Caki2 (cell line): ENCODE measurements at regions not wholly inside any gene's neighbourhood (a gene's known extent, or its start where the extent isn't known, plus 50 kb on each side); places are given as distances from the start of the nearest gene placed in this dataset.
"Not testable (repeated sequence)": the region's sequence is repeated elsewhere in the genome, so short reads cannot be mapped to it uniquely, and the experiment has no call there.

Experiments used
- DNase-seq: peaks from one replicate; pipeline ENCODE4 v3.0.0-alpha.2; 2015; ENCODE audit warnings: low read depth
- in situ Hi-C: cut with HindIII; loops from 2 replicates; pipeline ENCODE4 v1.10.0; 2016; ENCODE audit warnings: low sequenced_read_pairs, low pct_unique_long_range_greater_than_20kb, mixed read lengths

DNA sequence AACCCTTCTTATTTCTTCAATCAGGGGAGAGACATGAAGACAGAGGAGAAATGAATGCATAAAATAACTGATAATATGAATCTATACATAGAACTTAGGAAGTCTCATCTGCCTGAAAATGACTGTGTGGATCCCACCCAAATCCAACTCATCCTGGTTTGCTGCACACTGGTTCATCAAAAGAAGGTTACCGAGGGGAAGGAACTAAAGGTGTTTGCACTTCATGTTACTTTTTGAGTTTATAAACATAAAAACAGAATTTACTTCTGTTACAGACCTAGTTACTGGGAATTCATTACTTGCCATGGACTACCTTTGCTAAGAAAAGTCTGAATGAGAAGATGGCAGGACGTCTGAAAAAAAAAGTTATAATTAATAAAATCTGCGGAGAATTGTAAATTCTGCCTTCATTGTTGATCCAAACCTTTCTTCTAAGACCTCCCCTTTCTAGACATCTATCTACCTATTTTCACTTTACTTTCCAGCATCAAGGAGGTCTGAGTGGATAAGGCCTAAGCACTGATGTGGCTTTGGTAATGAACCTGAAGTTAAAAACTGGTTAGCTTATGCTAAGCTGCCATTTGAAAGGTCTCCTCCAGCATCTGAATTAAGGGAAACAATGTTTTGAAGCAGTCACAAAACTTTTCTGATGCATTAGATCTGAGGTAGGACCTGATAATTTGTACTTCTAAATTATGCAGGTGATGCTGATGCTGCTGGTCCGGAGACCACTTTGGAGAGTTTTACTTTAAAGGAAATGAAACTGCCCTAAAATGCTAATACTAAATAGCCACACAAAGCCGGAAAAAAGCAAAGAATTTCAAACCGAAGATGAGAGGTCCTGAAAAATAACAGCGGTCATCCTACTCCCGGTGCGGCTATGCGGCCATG lies 84.0 kb downstream of the HFE start:
- in situ Hi-C loops = no loop called here
- no peak for DNase-seq

DNA sequence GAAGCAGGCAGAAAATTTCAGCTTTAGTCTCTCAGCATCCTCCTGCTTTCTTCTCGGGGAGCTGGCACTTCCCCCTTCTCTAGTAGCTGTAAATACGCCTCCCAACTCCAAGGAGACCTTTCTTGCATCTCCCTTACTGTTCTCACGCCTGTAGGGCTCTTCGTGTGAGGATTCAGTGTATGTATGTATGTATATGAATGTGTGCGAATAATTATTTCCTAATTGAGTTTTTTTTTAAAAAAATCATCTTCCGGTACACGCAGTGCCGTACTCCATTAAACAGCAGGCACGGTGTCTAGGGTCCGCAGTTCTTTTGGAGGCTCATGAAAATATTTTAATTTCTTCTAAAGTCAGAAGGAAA lies 85.4 kb downstream of the HFE start:
- in situ Hi-C loops = no loop called here
- peak; percentile 77 for DNase-seq

DNA sequence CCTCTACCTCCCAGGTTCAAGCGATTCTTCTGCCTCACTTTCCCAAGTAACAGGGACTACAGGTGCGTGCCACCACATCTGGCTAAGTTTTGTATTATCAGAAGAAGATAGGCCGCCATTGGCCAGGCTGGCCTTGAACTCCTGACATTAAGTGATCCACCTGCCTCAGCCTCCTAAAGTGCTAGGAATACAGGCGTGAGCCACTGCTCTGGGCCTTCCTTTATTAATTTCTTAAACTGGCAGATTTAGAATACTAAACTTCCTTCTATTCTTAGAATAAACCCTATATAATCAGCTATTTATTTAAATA lies 86.6 kb downstream of the HFE start:
- no peak for DNase-seq
- in situ Hi-C loops = no loop called here

DNA sequence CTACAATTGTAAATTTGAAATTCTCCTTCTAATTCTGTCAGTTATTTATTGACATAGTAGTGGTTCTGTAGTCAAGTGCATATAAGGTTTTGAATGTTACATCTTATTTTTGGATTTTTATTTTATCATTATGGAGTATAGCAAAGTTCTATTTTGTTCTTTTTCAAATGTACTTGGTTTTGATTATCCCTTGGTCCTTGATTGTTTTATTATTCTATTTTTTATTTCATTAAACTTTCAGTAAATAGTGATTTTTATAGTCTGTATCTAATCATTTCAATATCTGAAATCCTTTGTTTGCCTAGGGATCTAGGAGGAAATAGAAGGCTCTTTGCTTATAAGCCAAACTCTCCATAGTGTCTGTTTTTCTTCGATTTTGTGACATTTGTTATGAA lies 87.8 kb downstream of the HFE start:
- in situ Hi-C loops = no loop called here
- no peak for DNase-seq

- in situ Hi-C loops = no loop called here
- DNase-seq = peak; percentile 65
Observed at GRCh38 chr6:26175428-26176181, 88.4 kb downstream of the HFE start.

DNA sequence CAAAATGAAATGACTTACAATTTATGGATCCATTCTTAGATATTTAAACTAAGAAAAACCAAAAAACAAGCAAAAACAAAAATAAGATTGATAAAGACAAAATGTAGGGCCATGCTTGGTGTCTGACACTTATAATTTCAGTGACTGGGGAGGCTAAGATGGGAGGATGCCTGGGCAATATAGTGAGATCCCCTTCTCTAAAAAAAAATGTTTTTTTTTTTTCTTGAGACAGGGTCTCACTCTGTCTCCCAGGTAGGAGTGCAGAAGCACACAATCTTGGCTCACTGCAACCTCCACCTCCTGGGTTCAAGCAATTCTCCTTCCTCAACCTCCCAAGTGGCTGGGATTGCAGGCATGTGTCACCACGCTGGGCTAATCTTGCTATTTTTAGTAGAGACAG lies 92.4 kb downstream of the HFE start:
- DNase-seq = no peak
- in situ Hi-C loops = no loop called here

GRCh38 chr6:26180346-26180745 lies 93.1 kb downstream of the HFE start:
- DNase-seq = no peak
- in situ Hi-C loops = no loop called here

DNA sequence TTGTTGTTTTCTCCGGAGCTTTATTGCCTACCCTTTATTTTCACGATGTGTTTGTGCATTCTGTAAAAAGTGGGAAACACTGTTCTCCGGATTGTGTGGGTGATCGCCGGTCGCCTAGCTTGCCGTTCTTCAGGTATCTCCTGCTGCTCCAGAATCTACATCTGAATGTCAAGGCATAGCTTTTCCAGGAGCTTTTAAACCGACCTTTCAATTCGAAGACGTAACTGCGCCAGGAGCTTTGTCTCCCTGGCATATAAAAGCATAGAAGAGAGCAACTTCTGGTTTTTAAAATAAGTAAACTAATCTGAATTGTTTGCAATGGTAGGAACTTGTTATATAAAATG lies 96.0 kb downstream of the HFE start:
- in situ Hi-C loops = no loop called here
- no peak for DNase-seq

DNA sequence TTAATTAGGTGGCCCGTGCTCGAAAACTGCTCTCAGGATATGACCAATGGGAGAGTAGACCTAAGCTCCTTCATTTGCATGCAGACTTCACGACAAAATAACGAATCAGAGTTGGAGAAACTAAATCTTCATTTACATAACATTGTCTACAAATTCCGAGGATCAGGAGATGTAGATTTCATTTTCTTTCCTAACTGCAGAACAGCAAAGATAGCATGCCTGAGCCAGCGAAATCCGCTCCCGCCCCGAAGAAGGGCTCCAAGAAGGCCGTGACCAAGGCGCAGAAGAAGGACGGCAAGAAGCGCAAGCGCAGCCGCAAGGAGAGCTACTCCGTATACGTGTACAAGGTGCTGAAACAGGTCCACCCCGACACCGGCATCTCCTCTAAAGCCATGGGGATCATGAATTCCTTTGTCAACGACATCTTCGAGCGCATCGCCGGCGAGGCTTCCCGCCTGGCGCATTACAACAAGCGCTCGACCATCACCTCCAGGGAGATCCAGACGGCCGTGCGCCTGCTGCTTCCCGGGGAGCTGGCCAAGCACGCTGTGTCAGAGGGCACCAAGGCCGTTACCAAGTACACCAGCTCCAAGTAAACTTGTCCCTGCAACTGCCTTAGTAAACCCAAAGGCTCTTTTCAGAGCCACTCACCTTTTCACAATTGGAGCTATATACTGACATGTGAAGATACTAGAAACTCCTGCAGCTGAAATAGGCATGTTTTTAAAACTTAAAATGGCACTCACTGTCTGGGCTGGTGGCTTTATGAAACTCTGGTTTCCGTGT lies 96.5 kb downstream of the HFE start:
- in situ Hi-C loops = no loop called here
- DNase-seq = peak; percentile 97

GRCh38 chr6:26184367-26184891 lies 97.2 kb downstream of the HFE start:
- DNase-seq = no peak
- in situ Hi-C loops = no loop called here

DNA sequence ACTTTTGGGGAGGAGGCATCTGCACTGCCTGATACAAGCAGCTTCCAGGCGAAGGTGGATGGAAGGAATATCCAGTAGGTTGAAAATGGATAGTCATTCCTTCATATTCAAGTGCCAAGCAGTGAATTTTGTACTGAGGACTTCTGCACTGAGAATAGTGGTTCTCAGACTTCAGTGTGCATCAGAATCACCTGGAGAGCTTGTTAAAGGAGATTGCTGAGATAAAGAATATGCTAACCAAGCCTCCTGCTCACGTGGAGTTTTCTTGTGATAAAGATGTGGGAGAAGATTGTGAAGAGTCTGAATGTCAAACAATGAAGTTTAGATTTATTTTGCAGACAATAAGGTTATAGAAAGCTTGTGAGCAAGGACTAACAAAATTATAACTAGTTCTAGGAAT lies 97.8 kb downstream of the HFE start:
- DNase-seq = no peak
- in situ Hi-C loops = no loop called here

GRCh38 chr6:26185802-26186201 lies 98.6 kb downstream of the HFE start:
- in situ Hi-C loops = no loop called here
- DNase-seq = no peak

DNA sequence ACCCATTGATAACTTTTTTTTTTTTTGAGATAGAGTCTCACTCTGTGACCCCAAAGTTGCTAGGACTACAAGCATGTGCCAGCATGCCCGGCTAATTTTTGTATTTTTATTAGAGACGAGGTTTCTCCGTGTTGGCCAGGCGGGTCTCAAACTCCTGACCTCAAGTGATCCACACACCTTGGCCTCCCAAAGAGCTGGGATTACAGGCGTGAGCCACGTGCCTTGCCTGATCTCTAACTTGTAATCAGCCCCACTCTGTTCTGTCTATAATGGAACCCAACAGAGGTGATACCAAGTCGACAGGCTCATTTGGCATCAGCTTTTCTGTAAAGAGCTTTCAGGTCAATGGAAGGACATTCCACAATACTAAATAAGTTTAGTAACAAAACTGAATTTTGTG lies 99.4 kb downstream of the HFE start:
- DNase-seq = no peak
- in situ Hi-C loops = no loop called here

GRCh38 chr6:26187292-26187691 lies 100.1 kb downstream of the HFE start:
- in situ Hi-C loops = no loop called here

DNA sequence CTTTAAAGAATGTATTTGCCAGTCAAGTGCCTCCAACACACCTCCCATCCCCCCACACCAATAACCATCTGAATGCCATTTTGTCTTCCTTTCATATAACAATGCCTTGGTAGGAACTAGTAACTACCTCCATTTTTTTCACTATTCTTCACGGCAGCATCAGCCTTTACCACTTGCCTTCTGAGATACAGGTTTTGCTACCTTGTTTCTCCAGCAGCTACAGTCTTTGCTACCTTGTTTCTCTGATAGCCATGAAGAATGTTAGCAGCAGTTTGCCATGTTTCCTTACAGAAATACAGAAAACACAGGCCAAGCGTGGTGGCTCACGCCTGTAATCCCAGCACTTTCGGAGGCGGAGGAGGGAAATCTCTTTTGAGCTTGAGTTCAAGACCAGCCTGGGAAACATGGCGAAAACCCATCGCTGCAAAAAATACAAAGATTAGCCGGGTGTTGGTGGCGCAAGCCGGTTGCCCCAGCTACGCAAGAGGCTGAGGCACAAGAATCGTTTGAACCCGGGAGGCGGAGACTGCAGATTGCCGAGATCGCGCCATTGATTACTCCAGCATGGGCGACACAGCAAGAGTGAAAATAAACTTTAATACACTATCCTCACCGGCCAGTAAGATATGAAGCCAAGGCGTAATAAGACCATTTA lies 100.9 kb downstream of the HFE start:
- peak; percentile 65 for DNase-seq
- in situ Hi-C loops = no loop called here

More at GRCh38 chr6:26187292-26187691, 100.1 kb downstream of the HFE start:
- DNase-seq = no peak

GRCh38 chr6:26191512-26191911 lies 104.3 kb downstream of the HFE start:
- in situ Hi-C loops = loop anchor here (10.0 kb wide), 1 partner anchor 127 kb away; no protein-coding TSS in a partner anchor
- not testable (repeated sequence) for DNase-seq

DNA sequence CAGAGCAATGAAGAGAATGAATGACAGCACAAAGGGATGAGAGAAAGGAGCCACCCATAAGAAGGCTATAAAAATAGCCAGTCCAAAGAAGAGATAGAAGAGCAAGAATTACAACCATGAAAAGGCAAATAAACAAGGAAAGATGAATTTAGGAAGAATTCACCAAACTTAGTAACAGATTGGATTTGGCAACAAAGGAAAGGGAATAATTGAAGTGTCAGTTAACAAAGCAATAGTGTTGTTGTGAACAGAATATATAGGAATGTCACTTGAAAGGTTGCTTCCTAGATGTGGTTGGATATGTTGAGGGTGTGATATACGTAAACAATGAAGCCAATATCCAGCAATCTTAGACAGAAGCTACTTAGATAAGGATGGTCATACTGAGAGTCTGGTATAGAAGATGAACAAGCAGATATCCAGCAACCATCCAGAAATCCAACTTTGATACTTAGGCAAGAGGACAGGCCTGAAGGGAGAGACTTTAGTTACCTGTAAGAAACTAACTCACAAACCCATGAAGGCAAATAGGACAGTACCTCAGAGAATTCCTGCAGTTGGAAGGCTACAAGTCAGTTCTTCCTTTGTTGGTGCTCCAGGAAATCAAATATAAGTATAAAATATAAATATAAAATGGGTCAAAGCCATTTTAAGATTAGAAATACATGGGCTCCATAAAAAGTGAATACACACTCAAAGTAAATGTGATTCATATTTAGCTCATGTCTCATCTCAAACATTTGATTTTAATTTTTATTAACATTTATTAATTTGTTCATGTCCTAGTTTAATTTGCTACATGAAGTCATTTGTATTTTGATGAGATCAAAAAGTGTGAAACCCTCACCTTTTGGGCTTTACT lies 106.5 kb downstream of the HFE start:
- no peak for DNase-seq
- in situ Hi-C loops = loop anchor here (10.0 kb wide), 1 partner anchor 129 kb away; no protein-coding TSS in a partner anchor
